8988T (cell line): ENCODE measurements at regions not wholly inside any gene's neighbourhood (a gene's known extent, or its start where the extent isn't known, plus 50 kb on each side); places are given as distances from the start of the nearest gene placed in this dataset.

Experiments used
- DNase-seq: peaks from one replicate; pipeline ENCODE4 v3.0.0; 2011

DNA sequence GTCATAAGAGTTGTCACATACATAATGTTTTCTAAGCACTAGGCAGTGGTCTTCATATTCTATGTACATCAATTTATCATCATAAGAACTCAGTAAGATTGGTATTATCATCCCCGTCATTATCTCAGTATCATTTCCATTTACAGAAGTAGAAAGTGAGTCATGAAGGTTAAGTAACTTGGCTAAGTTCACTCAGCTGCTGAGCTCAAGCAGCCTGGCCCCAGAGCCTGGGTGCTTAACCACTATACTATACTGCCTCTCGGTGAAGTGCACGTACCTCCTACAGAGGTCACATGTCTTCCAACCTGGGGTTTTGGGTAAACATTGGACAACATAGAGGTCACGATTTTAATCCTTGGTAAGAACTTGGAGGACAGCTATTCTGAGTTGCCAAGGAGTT is 161.5 kb upstream of the GATB start:
- DNase-seq, result no peak

- no peak for DNase-seq
Measured at GRCh38 chr4:151921811-151922210, 161.0 kb upstream of the GATB start.

- no peak for DNase-seq
Measured at GRCh38 chr4:151921386-151921785, 160.6 kb upstream of the GATB start.

- no peak for DNase-seq
Measured at GRCh38 chr4:151917145-151917734, 156.4 kb upstream of the GATB start.

- no peak for DNase-seq
Measured at GRCh38 chr4:151912632-151913031, 151.8 kb upstream of the GATB start.

GRCh38 chr4:151911970-151912369 is 151.2 kb upstream of the GATB start:
- no peak for DNase-seq

DNA sequence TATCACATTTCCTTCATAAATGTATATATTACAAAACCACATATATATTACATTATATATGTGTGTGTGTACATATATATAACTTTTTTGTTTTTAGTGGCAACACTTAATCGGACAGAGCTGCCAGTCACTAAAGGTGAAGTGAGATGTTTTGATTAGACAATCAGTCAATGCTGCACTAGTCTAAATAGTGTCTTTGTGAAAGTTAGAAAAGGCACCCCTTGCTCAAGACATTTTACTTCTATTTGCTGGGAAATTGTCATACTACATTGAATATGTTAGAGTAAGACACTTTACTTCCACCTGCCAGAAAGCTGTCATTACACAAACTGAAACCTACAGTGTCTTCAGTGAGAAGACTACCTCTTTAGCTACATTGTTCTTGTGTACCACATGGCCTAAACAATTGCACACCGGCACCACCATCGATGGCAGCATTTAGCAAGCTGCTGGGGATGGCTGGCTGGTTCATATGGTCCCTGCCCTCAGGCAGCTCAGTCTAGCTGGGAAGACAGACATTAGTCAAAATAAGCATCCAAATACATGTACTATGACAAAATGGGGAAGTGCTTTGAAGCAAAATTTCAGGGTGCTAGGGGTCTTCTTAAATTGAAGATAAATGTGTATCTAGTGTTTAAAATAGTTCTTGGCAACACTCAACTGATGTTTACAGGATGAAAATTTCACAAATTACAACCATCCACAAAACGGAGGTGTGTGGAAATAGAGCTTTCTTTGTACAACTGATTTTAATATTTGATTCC is 148.1 kb upstream of the GATB start:
- no peak for DNase-seq

GRCh38 chr4:151908201-151908600 is 147.4 kb upstream of the GATB start:
- no peak for DNase-seq

DNA sequence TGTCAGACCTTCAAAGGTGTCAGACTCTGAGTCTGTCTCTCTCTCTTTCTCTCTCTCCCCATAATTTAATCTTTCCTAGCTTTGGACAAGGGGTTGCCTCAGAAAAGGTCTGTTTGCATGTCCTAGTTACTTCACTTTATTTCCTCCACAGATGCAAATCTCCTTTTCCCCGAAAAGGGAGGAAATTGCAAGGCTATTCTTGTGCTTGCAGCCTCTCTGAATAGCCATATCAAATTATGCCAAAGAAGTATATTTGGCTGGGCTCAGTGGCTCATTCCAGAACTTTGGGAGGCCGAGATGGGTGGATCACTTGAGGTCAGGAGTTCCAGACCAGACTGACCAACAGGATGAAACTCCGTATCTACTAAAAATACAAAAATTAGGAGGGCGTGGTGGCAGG is 145.6 kb upstream of the GATB start:
- no peak for DNase-seq

GRCh38 chr4:151905197-151905596 is 144.4 kb upstream of the GATB start:
- no peak for DNase-seq

DNA sequence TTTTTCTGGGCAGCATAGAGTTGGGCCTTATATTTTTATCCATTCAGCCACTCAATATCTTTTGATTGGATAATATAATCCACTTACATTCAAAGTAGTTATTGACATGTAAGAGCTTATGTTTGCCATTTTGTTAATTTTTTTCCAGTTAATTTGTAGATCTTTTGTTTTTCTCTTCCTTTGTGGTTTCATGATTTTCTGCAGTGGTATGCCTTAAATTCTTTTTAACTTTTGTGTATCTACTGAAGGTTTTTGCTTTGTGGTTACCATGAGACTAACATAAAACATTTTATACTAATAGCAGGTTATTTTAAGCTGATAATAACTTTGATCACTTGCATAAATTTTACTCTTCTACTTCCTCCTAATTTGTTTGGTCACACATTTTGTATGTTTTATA is 140.8 kb upstream of the GATB start:
- DNase-seq, result no peak

GRCh38 chr4:151896880-151897279 is 136.1 kb upstream of the GATB start:
- no peak for DNase-seq

GRCh38 chr4:151895671-151896070 is 134.9 kb upstream of the GATB start:
- no peak for DNase-seq

DNA sequence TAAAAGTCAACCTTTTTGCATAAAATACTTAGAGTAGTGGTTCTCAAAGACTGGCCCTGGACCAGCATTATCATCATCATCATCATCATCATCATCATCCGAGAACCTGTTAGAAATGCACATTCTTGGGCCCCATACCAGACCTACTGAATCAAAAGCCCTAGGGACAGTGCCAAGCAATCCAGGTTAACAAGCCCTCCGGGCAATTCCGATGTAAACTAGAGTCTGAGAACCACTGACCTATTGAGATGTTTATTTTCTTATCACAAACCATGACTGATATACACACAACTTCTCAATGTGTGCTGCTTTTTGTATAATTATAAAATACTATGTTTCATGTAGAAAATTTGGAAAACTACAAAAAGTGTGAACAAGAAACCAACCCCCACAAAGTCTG is 133.4 kb upstream of the GATB start:
- no peak for DNase-seq

DNA sequence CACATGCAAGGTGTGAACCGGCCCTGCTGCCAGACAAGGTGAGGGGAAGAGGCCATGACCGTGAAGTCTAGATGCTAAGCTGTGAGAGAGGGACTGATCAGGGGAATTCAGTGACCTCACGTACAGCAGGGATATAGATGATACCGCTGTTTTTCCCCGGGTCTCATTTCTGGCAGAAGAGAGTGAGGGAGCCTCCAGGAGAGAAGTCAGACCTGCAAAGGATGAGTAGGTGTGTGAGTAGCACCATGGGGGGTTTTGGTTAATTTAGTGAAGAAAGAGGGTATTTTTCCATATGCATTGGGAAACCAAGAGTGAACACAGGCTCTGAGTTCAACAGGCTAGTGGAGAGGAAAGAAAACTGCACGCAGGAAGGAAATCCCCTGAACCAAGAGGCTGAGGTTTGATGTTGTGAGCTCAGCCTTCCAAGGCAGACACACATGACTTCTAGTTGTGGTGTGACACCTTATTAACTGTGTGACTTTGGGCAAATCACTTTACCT is 127.6 kb upstream of the GATB start:
- DNase-seq, result no peak

DNA sequence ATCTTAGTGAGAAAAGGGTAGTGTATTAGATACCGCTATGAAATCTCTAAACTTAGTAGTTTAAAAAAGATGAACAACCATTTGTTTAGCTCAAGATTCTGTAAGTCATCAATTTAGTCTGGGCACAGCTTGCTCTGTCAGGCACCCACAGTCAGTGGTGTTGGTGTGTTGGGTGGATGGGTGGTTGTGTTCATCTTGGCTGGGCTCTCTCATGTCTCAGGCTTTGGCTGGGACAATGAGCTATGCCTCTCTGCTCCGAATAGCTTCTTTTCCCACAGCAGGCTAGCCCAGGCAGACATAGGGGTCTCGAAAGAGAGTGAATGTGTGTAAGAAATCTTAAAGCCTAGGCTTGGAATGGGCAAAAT is 127.0 kb upstream of the GATB start:
- no peak for DNase-seq

DNA sequence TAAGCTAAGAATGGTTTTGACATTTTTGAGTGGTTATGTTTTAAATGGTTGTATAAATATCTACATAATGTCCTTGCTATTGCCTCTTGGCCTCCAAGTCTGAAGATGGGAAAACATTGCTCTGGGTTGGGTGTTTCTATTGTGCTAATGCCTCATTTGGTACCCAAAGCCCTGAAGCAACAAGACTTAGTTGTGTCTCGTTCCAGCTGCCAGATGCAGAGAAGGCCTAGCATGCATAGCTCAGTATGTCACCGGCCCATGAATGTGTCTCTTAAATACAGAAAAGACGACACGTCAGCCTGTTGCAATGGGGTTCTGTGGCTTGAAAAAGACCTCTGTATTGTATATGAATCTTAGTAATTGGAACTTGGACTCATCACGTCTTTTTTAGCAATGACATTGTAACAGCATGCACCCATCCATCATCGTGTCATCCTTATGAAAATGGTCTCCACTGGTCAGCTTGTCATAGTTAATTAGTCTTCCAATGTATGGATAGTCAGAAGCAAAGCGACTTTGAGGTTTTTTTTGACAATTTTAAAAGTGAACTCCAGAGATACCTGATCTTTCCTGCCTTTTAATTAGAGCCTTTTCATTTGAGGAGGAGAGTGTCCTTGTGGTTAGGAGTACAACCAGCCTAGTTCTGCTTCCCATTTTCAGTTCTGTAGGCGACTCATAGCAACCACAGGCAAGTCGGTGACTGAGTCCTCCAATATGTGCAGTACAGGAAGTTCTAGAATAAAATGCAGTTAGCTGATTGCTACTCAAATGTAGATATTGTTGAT is 126.4 kb upstream of the GATB start:
- no peak for DNase-seq

- no peak for DNase-seq
Measured at GRCh38 chr4:151885123-151885522, 124.3 kb upstream of the GATB start.

GRCh38 chr4:151883747-151884146 is 122.9 kb upstream of the GATB start:
- DNase-seq, result no peak

- DNase-seq, result no peak
Measured at GRCh38 chr4:151882072-151882803, 121.4 kb upstream of the GATB start.

DNA sequence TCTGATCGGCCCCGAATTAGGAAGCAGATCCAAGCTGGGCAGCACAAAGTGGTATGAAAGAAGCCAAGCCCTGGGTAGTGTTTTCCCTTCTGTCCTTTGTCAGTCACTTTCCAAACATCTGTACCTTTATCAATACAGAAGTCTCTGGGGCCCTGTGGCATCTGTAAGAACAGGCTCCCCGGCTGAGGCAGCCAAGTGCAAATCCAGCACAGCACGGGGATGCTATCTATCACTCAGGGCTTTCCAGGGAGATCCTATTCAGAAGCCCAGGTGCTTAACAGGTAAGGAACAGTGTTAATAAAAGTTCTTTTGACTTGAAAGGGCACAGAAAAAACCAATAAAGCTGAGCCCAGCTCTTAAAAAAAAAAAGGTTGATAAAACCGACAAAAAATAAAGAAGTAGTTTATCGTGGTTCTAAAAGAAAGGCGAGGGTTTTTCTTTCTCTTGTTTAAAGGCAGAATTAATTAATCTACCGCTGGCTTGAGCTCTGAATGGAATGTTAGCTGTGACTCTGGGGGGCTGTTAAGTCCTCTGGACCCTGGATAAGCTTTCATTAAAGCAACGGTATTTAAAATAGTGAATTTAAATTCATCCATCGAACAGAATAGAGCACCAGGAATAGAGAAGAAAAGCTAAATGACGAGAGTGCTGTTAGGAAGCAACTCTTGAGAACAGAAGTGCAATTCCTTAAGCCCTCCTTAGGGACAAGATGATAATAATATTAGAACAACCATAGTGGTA is 119.1 kb upstream of the GATB start:
- no peak for DNase-seq

- no peak for DNase-seq
Measured at GRCh38 chr4:151876381-151876988, 115.7 kb upstream of the GATB start.
